Uterus (tissue), 3 donors: ENCODE measurements at regions not wholly inside any gene's neighbourhood (a gene's known extent, or its start where the extent isn't known, plus 50 kb on each side); places are given as distances from the start of the nearest gene placed in this dataset.

ENCODE experiments used
- DNase-seq, 2 donors: peaks; one replicate each; pipeline ENCODE4 v3.0.0-alpha.2; 2019 to 2020
- H3K27ac ChIP-seq, 2 donors: fragments of 200-600 bp; sonication (generic); 1 replicate in 1 of 2; 2 replicates in 1 of 2; pipeline ENCODE4 v1.5.1; 2016 to 2018
- H3K27me3 ChIP-seq, 2 donors: fragments of 200-600 bp; sonication (generic); one replicate each; pipeline ENCODE4 v1.5.1; 2018 to 2019; ENCODE audit warnings: control low read depth in 1 of 2
- H3K36me3 ChIP-seq, 2 donors: fragments of 200-600 bp; sonication (generic); one replicate each; pipeline ENCODE4 v1.5.1; 2019; ENCODE audit warnings: control low read depth in 1 of 2
- H3K4me1 ChIP-seq, 2 donors: fragments of 200-600 bp; sonication (generic); one replicate each; pipeline ENCODE4 v1.5.1; 2018 to 2019; ENCODE audit warnings: control low read depth in 1 of 2
- H3K4me3 ChIP-seq, 2 donors: fragments of 200-600 bp; sonication (generic); 1 replicate in 1 of 2; 2 replicates in 1 of 2; pipeline ENCODE4 v1.5.1; 2018 to 2019; ENCODE audit warnings: mild to moderate bottlenecking in 1 of 2
- H3K9me3 ChIP-seq, 2 donors: fragments of 200-600 bp; sonication (generic); one replicate each; pipeline ENCODE4 v1.5.1; 2019; ENCODE audit warnings: control low read depth in 1 of 2
- CTCF ChIP-seq, 4 experiments: fragments of 200-600 bp in 2 of 4; fragments of 450-650 bp in 2 of 4; sonication (generic) in 2 of 4; IDR thresholded peaks; one replicate each; pipeline ENCODE4 v1.5.1; 2016 to 2019; ENCODE audit warnings: antibody characterized with exemption in 4 of 4, mild to moderate bottlenecking in 2 of 4, moderate library complexity in 1 of 4
- POLR2A ChIP-seq, 2 donors: fragments of 450-650 bp; IDR thresholded peaks; one replicate each; pipeline ENCODE4 v1.6.1; 2016; ENCODE audit warnings: antibody characterized with exemption in 2 of 2, mild to moderate bottlenecking in 1 of 2, moderate library complexity in 1 of 2
- intact Hi-C: fragments of 100-400 bp; cut with DNase I; formaldehyde crosslinking; loops from one replicate; pipeline ENCODE4 v1.15.1; 2023; ENCODE audit warnings: low total_unique reads
- donor health status: DM: yes; HTN: yes; CAD: no.

GRCh38 chr1:25150985-25151495, 81.3 kb downstream of the SYF2 start:
- no peaks in the 10 kb centered on the region for H3K4me1 ChIP-seq
- no peak for DNase-seq
- H3K36me3 ChIP-seq, result no peaks in the 10 kb centered on the region
- H3K4me3 ChIP-seq, result no peak overlapping the region
- no peaks in the 10 kb centered on the region for H3K27me3 ChIP-seq
- no peak overlapping the region for H3K27ac ChIP-seq
- TF ChIP-seq POLR2A (IDR thresholded peaks at IDR 0.05) (no peak), CTCF (IDR thresholded peaks at IDR 0.05) (no peak)
- intact Hi-C loops, result no loop called here
- no peaks in the 10 kb centered on the region for H3K9me3 ChIP-seq

- Histone ChIP-seq H3K4me1 (no peaks in the 10 kb centered on the region), H3K36me3 (no peaks in the 10 kb centered on the region), H3K9me3 (no peaks in the 10 kb centered on the region), H3K27ac (no peak overlapping the region), H3K27me3 (no peaks in the 10 kb centered on the region), H3K4me3 (no peak overlapping the region)
- intact Hi-C loops, result no loop called here
- no peak for TF ChIP-seq POLR2A (IDR thresholded peaks at IDR 0.05)
- TF ChIP-seq CTCF (IDR thresholded peaks at IDR 0.05), result no peak
- DNase-seq, result no peak
These were observed 83.5 kb downstream of the SYF2 start for GRCh38 chr1:25148673-25149300.

- Histone ChIP-seq H3K27ac (no peak overlapping the region), H3K4me1 (no peaks in the 10 kb centered on the region), H3K9me3 (no peaks in the 10 kb centered on the region), H3K4me3 (no peak overlapping the region), H3K27me3 (no peaks in the 10 kb centered on the region), H3K36me3 (no peaks in the 10 kb centered on the region)
- intact Hi-C loops, result no loop called here
- TF ChIP-seq POLR2A (IDR thresholded peaks at IDR 0.05), result no peak
- no peak for TF ChIP-seq CTCF (IDR thresholded peaks at IDR 0.05)
- DNase-seq, result no peak
These were observed 85.8 kb downstream of the SYF2 start for GRCh38 chr1:25146451-25146855.

GRCh38 chr1:25145775-25146393, 86.4 kb downstream of the SYF2 start:
- H3K27ac ChIP-seq, result no peak overlapping the region
- no peaks in the 10 kb centered on the region for H3K27me3 ChIP-seq
- H3K9me3 ChIP-seq, result no peaks in the 10 kb centered on the region
- no peak for DNase-seq
- H3K4me1 ChIP-seq, result no peaks in the 10 kb centered on the region
- H3K4me3 ChIP-seq, result no peak overlapping the region
- TF ChIP-seq POLR2A (IDR thresholded peaks at IDR 0.05) (no peak), CTCF (IDR thresholded peaks at IDR 0.05) (no peak)
- no peaks in the 10 kb centered on the region for H3K36me3 ChIP-seq
- intact Hi-C loops, result no loop called here

GRCh38 chr1:25140073-25140797, 92.1 kb downstream of the SYF2 start:
- DNase-seq, result no peak
- Histone ChIP-seq H3K4me1 (no peaks in the 10 kb centered on the region), H3K4me3 (no peak overlapping the region), H3K9me3 (no peaks in the 10 kb centered on the region), H3K27ac (no peak overlapping the region), H3K27me3 (no peaks in the 10 kb centered on the region), H3K36me3 (no peaks in the 10 kb centered on the region)
- intact Hi-C loops, result no loop called here
- TF ChIP-seq CTCF (IDR thresholded peaks at IDR 0.05) (no peak), POLR2A (IDR thresholded peaks at IDR 0.05) (no peak)
